Activated CD4-positive, alpha-beta T cell treated with anti-CD3 and anti-CD28 coated beads, Interleukin-2, amount 10 ng/mL, durations not matched to agents 24 days and 14 days (primary cell): ENCODE measurements at regions not wholly inside any gene's neighbourhood (a gene's known extent, or its start where the extent isn't known, plus 50 kb on each side); places are given as distances from the start of the nearest gene placed in this dataset.
"Not testable (repeated sequence)": the region's sequence is repeated elsewhere in the genome, so short reads cannot be mapped to it uniquely, and the experiment has no call there.

Source experiments
- DNase-seq: peaks from one replicate; pipeline ENCODE4 v3.0.0; 2022
- H3K27ac Mint-ChIP-seq: one replicate; pipeline ENCODE4 v1.8.0; 2022; ENCODE audit warnings: mild to moderate bottlenecking, mixed read lengths
- H3K27me3 Mint-ChIP-seq: one replicate; pipeline ENCODE4 v1.8.0; 2022; ENCODE audit warnings: mixed read lengths
- H3K36me3 Mint-ChIP-seq: one replicate; pipeline ENCODE4 v1.8.0; 2022; ENCODE audit warnings: low read depth, mild to moderate bottlenecking, mixed read lengths
- H3K4me1 Mint-ChIP-seq: one replicate; pipeline ENCODE4 v1.8.0; 2021; ENCODE audit warnings: mixed read lengths
- H3K4me3 Mint-ChIP-seq: one replicate; pipeline ENCODE4 v1.8.0; 2022; ENCODE audit warnings: mild to moderate bottlenecking, moderate library complexity, mixed read lengths
- H3K9me3 Mint-ChIP-seq: one replicate; pipeline ENCODE4 v1.8.0; 2021; ENCODE audit warnings: mixed read lengths
- intact Hi-C: fragments of 100-400 bp; cut with micrococcal nuclease; formaldehyde crosslinking; loops from one replicate; pipeline ENCODE4 v1.15.1; 2023

DNA sequence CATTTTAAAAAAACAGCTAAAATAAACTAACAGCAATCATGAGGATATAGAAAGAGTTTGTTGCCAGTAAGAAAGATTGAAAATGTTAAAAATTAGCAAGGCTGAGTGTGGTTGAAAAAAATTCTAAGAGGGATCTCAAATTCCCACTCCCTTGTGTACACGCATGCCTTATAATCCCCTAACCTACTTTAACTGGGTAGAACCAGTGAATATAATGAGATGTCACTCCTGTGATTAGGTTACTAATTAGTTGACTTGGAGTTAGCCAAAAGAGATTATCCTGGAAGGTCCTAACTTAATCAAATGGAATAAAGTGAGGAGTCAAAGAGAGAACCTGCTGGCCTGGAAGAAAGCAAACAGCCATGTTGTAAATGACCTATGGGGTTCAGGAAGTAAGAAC, 286.0 kb upstream of the TGFBR2 start:
- no peaks in the 10 kb centered on the region for H3K27me3 Mint-ChIP-seq
- no peak for DNase-seq
- peaks cover 2% of the 10 kb centered on the region for H3K36me3 Mint-ChIP-seq
- intact Hi-C loops, result no loop called here
- no peak overlapping the region for H3K27ac Mint-ChIP-seq
- H3K9me3 Mint-ChIP-seq, result peaks cover 17% of the 10 kb centered on the region
- H3K4me3 Mint-ChIP-seq, result no peak overlapping the region
- H3K4me1 Mint-ChIP-seq, result peaks cover 3% of the 10 kb centered on the region

DNA sequence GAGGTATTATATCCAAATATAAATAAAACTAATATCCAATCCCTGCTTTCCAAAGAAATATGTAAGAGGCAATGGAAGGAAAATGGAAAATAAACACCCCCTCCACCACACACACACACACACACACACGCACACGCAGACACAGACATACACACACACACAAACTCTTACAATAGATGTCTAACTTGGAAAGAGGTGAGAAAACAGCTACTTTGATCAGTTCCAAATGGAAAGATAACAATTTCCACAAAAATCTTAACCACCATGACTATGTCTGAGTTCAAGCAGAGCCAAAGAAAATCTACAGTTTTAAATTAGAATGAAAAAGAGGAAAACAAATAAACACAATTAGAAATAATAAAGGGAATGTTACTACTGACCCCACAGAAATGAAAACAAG, 285.3 kb upstream of the TGFBR2 start:
- H3K4me1 Mint-ChIP-seq, result peaks cover 3% of the 10 kb centered on the region
- H3K36me3 Mint-ChIP-seq, result peaks cover 2% of the 10 kb centered on the region
- intact Hi-C loops, result no loop called here
- peaks cover 21% of the 10 kb centered on the region for H3K9me3 Mint-ChIP-seq
- H3K4me3 Mint-ChIP-seq, result no peak overlapping the region
- DNase-seq, result no peak
- H3K27ac Mint-ChIP-seq, result no peak overlapping the region
- no peaks in the 10 kb centered on the region for H3K27me3 Mint-ChIP-seq

DNA sequence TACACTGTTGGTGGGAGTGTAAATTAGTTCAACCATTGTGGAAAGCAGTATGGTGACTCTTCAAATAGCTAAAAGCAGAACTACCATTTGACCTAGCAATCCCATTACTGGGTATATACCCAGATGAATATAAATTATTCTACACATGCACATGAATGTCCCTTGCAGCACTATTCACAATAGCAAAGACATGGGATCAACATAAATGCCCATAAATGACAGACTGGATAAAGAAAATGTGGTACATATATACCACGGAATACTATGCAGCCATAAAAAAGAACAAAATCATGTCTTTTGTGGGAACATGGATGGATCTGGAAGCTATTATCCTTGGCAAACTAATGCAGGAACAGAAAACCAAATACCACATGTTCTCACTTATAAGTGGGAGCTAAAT, 282.8 kb upstream of the TGFBR2 start:
- H3K9me3 Mint-ChIP-seq, result peaks cover 25% of the 10 kb centered on the region
- H3K36me3 Mint-ChIP-seq, H3K27ac Mint-ChIP-seq, H3K4me1 Mint-ChIP-seq, H3K4me3 Mint-ChIP-seq, H3K27me3 Mint-ChIP-seq, DNase-seq, intact Hi-C loops: not testable (repeated sequence)

DNA sequence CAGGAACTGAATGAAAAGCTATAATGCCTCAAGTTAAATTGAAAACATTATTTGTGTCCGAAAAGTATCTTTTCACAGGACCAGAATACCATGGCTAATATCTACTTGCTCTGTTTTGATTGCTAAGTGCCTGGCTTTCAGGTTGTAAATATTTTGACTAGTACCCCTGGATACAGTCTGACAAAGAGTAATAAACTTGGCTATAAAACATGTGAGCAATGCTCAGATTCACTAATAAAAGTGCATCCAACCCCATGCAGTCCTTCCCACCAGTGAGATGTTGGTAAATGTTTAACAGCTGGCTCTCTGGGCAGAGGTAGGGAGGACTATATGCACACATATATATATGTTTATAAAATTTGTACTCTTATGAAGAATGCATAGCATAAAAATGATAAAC, 281.8 kb upstream of the TGFBR2 start:
- intact Hi-C loops, result no loop called here
- DNase-seq, result no peak
- no peaks in the 10 kb centered on the region for H3K27me3 Mint-ChIP-seq
- peaks cover 2% of the 10 kb centered on the region for H3K4me1 Mint-ChIP-seq
- no peak overlapping the region for H3K4me3 Mint-ChIP-seq
- H3K27ac Mint-ChIP-seq, result no peak overlapping the region
- H3K9me3 Mint-ChIP-seq, result peaks cover 25% of the 10 kb centered on the region
- H3K36me3 Mint-ChIP-seq, result peaks cover 2% of the 10 kb centered on the region

DNA sequence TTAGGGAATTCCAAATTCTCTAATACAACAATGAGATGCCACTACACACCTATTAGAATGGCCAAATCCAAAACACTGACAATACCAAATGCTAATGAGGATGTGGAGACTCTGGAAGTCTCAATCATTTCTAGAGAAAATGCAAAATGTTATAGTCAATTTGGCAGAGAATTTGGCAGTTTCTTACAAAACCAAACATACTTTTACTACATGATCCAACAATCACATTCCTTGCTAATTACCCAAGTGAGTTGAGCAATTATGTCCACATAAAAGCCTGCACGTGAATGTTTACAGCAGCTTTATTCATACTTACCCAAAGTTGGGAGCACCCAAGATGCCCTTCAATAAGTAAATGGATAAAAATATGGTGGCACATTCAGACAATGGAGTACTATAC, 278.4 kb upstream of the TGFBR2 start:
- intact Hi-C loops, DNase-seq, H3K4me3 Mint-ChIP-seq, H3K27ac Mint-ChIP-seq, H3K27me3 Mint-ChIP-seq, H3K36me3 Mint-ChIP-seq, H3K4me1 Mint-ChIP-seq: not testable (repeated sequence)
- peaks cover 12% of the 10 kb centered on the region for H3K9me3 Mint-ChIP-seq

DNA sequence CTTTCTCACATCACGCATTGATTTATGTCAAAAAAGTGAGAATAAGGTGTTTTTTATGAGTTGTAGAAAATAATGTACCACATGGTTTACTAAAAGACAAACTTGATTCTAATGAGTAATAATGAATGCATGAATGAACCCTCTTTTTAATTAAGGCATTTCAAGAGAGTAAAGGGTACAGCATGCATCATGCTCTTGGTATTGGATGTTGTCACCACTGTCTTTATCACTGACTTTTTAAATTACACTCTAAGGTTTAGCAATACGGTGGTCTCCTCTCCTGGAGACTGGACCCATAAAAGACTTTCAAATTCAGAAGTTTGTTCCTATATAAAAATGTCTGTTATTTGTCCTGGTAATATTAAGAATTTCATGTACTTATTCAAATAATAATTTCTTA, 277.5 kb upstream of the TGFBR2 start:
- H3K9me3 Mint-ChIP-seq, intact Hi-C loops, H3K4me3 Mint-ChIP-seq, H3K36me3 Mint-ChIP-seq, H3K27ac Mint-ChIP-seq, H3K27me3 Mint-ChIP-seq, DNase-seq: not testable (repeated sequence)
- peaks cover 13% of the 10 kb centered on the region for H3K4me1 Mint-ChIP-seq

DNA sequence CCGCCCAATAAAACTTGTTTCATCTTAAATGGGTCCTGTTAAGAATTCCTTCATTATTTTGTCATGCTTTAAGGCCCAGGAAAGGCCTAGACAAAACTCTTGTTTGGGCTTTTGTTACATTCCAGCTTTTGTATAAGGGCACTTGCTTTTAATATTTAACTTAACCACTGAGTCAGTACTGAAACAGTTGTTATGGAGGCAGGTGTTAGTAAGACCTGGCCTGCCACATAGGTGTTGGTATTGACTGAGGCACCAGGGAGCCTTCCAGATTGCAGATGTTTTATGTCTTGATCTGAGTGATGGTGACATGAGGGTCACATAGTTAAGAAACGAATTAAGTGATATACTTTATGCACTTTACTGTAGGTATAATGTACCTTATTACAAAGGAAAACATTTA, 274.9 kb upstream of the TGFBR2 start:
- Mint-ChIP-seq H3K36me3 (no peaks in the 10 kb centered on the region), H3K4me1 (peaks cover 13% of the 10 kb centered on the region), H3K27ac (no peak overlapping the region), H3K27me3 (no peaks in the 10 kb centered on the region), H3K4me3 (no peak overlapping the region), H3K9me3 (peaks cover 3% of the 10 kb centered on the region)
- no peak for DNase-seq
- intact Hi-C loops, result no loop called here

DNA sequence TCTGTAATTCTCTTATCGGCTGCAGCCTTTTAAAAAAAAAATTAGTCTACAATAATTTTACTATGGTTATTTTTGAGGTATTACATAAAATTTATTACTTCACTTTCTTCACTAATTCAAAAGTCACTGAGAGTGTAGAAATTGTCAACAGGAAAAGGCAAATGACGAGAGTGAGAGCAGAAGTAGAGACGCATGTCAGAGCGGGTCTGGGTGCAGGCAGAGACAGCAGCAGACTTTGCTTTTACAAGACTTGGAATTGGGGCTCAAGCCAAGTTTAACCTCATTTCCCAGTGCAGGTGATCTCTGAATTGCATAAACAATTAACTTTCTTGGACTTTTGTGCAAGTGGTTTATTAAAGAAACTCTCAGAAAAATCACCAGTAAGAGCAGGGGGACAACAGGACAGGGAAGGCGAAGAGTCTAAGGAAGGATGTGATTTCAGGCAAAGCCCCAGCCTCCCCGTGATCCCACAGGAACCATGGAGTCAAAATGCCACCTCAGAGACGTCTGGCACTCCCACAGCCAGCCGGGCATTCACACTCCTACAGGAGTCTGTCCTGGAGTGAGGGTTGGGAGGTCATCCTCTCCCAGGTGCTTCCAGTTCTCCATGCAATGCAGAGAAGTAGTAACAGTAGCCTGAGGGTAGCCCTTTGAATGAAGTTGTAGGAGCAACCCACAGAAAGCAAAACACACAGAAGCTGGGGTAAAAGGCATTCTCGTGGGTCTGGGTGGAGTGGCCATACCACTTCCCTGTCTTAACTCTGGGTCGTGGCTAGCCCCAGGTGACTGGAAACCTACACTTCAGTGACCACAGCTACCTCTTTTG, 274.0 kb upstream of the TGFBR2 start:
- Mint-ChIP-seq H3K4me1 (peaks cover 13% of the 10 kb centered on the region), H3K27ac (peak overlapping the region; percentile 45), H3K27me3 (no peaks in the 10 kb centered on the region), H3K36me3 (no peaks in the 10 kb centered on the region), H3K9me3 (peaks cover 3% of the 10 kb centered on the region), H3K4me3 (peak overlapping the region; percentile 59)
- intact Hi-C loops, result no loop called here
- peak; percentile 59 for DNase-seq

DNA sequence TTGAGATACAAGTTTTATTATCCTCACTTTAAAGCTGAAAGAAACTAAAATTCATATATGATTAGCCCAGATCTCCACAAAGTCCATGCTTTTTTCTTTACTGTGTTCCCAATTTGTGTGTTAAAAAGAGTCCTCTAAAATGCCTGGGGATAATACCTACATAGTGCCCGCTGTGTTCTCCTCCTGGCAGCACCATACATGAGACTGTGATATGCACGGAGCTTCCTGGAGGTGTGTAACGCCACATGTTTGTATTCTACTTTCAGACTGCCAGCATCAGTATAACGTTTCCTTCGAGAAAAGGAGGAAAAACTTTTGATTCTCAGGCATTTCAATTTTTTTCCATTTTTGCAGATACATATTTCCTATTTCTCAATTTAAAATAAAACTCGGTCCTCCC, 273.3 kb upstream of the TGFBR2 start:
- no peak for DNase-seq
- H3K4me1 Mint-ChIP-seq, result peaks cover 13% of the 10 kb centered on the region
- H3K4me3 Mint-ChIP-seq, result no peak overlapping the region
- intact Hi-C loops, result no loop called here
- peaks cover 5% of the 10 kb centered on the region for H3K9me3 Mint-ChIP-seq
- no peaks in the 10 kb centered on the region for H3K27me3 Mint-ChIP-seq
- H3K36me3 Mint-ChIP-seq, result peaks cover 2% of the 10 kb centered on the region
- no peak overlapping the region for H3K27ac Mint-ChIP-seq

DNA sequence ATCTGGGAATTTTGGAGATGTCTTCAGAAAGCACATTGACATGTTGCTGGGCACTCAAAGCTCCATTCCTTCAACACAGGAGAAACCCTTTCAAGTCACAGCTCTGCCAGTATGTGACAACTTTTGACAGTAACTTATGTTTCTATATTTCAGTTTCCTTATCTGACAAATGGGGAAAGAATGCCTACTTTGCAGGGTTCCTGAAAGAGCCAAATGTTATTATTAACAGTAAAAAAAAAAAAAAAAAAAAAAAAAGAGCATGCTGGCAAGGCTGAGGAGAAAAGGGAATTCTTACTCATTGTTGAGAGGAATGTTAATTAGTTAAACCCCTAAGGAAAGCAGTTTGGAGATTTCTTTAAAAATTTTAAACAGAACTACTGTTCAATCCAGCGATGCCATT, 272.5 kb upstream of the TGFBR2 start:
- Mint-ChIP-seq H3K9me3 (peaks cover 4% of the 10 kb centered on the region), H3K4me3 (no peak overlapping the region), H3K4me1 (peaks cover 13% of the 10 kb centered on the region), H3K27me3 (no peaks in the 10 kb centered on the region), H3K36me3 (peaks cover 2% of the 10 kb centered on the region), H3K27ac (no peak overlapping the region)
- intact Hi-C loops, result no loop called here
- DNase-seq, result no peak

DNA sequence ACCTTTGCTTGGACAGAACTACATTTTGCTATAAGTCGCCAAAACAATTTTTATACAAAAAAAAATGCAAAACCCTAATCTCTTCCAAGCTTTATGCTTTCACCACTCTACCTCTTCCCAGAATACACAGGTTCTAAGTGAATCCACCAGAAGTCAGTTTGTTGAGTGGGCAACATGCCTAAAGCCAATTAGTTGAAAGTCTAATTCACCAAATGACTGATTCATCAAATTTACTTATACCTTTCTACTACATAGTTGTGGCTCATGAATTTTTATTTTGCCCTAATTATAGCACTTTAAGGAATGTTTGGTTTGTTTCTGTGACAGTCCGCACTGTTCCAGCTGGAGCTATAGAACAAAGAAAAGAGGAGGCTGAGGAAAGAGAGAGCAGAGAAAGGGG, 265.9 kb upstream of the TGFBR2 start:
- no peak overlapping the region for H3K27ac Mint-ChIP-seq
- DNase-seq, result no peak
- H3K4me3 Mint-ChIP-seq, result no peak overlapping the region
- H3K36me3 Mint-ChIP-seq, result peaks cover 2% of the 10 kb centered on the region
- intact Hi-C loops, result loop anchor here (10.0 kb wide), 4 partner anchors 734 to 1156 kb away; no protein-coding TSS in a partner anchor
- H3K4me1 Mint-ChIP-seq, result peaks cover 16% of the 10 kb centered on the region
- peaks cover 4% of the 10 kb centered on the region for H3K9me3 Mint-ChIP-seq
- H3K27me3 Mint-ChIP-seq, result no peaks in the 10 kb centered on the region

DNA sequence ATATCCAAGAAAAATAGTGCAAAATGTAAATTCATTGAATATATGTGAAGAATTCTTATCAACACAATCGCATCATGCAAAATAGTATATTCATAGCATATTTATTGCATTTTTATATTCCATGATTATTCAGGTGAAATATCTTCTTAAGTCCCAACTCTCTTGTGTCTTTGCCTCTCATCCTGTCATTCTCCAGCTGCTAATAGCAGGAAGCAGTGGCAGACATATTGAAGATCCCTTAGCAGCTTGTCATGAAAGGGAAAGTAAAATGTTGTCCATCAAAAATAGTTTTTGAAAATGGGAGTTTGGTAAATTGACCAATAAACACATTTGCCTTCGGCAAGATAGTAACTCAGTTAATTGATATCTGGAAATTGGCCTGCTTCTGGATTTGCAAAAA, 265.3 kb upstream of the TGFBR2 start:
- Mint-ChIP-seq H3K4me3 (no peak overlapping the region), H3K9me3 (peaks cover 4% of the 10 kb centered on the region), H3K27me3 (no peaks in the 10 kb centered on the region), H3K27ac (no peak overlapping the region), H3K4me1 (peaks cover 21% of the 10 kb centered on the region), H3K36me3 (peaks cover 2% of the 10 kb centered on the region)
- intact Hi-C loops, result loop anchor here (10.0 kb wide), 4 partner anchors 734 to 1156 kb away; no protein-coding TSS in a partner anchor
- DNase-seq, result no peak

DNA sequence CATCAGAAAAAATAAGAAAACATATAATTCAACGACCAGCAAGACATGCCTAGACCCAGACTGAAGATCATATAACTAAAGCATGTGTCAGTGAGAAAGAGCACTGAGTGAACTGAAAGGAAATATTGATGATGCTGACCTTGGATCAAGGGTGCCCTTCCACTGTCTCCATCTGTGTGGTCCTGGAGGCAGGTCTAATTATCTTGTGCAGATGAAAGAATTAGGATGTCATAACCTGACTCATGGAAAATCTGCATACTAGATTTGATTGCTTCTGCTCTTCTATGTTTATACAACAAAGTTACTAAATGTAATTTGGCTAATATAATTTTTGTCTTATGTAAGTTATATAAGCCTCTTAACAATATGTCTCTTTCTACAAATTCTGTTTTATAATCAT, 264.6 kb upstream of the TGFBR2 start:
- Mint-ChIP-seq H3K4me1 (peaks cover 27% of the 10 kb centered on the region), H3K4me3 (no peak overlapping the region), H3K9me3 (peaks cover 4% of the 10 kb centered on the region), H3K27ac (no peak overlapping the region), H3K27me3 (no peaks in the 10 kb centered on the region), H3K36me3 (peaks cover 2% of the 10 kb centered on the region)
- DNase-seq, result no peak
- intact Hi-C loops, result loop anchor here (10.0 kb wide), 4 partner anchors 733 to 1157 kb away; no protein-coding TSS in a partner anchor

DNA sequence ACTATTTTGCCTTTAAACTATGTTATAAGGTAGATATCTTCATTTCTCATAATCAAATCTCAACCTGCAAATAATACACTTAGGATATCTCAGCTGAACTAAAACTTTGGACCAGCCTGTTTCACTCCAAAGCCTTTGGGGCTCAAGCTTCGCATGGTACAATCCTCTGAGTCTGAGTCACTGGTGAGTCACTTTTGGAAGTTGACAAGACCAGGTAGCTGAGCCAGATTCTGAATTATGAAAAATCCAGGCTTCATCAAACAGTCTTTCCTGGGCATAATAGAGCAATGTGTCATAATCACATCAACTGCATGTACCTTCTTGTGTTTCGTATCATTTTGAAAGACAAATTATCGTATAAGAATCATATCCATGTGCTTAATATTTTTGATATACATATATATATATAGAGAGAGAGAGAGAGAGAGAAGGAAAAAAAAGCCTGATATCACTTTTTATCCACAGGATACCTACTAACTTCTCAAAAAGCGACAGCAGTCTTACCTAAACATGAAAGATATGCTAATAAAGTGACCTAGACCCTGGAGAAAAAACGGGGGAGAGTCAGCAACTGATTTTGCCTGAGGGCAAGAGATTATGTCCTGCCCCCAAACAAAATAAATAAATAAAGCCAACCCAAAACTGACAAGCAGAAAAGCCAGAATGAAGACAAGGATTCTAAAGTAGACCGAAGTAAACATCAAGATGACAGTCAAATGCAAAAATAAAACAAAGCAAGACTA, 263.9 kb upstream of the TGFBR2 start:
- no peak overlapping the region for H3K4me3 Mint-ChIP-seq
- intact Hi-C loops, result loop anchor here (10.0 kb wide), 4 partner anchors 732 to 1158 kb away; no protein-coding TSS in a partner anchor
- no peak for DNase-seq
- H3K9me3 Mint-ChIP-seq, result peaks cover 4% of the 10 kb centered on the region
- H3K4me1 Mint-ChIP-seq, result peaks cover 33% of the 10 kb centered on the region
- no peaks in the 10 kb centered on the region for H3K27me3 Mint-ChIP-seq
- H3K27ac Mint-ChIP-seq, result no peak overlapping the region
- peaks cover 2% of the 10 kb centered on the region for H3K36me3 Mint-ChIP-seq
